ENCODE measurements at regions not wholly inside any gene's neighbourhood (a gene's known extent, or its start where the extent isn't known, plus 50 kb on each side); places are given as distances from the start of the nearest gene placed in this dataset.

DNA sequence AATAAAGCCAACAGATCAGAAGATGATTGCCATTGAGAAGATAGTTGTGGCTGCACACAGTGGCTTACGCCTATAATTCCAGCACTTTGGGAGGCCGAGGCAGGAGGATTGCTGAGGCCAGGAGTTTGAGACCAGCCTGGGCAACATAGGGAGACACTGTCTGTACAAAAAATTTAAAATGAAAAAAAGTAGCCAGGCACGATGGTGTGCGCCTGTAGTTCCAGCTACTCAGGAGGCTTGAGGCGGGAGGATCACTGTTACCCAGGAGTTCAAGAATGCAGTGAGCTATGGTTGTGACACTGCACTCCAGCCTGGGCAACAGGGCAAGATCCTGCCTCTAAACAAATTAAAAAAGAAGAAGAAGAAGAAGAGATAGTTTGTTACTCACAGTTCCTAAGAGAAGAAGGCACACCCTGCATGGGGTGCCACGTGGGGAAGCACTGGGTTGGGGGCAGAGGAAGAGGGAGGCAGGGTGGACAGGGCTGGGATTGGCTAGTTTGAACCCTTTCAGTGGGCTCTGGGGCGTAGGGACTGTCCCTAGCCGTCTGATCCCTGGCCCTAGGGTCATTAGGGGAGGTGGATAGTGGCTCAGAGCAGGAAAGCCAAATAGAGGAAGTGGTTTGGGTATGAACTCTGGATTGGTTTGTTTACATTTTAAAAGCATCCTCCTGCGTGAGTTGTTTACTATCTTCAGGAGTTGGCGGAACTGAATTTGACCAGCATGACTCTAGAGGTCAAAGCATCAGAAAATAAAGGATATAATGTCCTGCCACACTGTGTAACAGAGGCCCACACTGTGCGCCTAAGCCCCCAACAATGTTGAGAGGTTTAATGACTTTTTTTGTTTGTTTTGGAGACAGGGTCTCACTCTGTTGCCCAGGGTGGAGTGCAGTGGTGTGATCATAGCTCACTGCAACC, 60.5 kb upstream of the MEDAG start:
- DNase-seq = no peak

- DNase-seq = no peak
Observed at GRCh38 chr13:30846311-30846710, 59.8 kb upstream of the MEDAG start.

DNA sequence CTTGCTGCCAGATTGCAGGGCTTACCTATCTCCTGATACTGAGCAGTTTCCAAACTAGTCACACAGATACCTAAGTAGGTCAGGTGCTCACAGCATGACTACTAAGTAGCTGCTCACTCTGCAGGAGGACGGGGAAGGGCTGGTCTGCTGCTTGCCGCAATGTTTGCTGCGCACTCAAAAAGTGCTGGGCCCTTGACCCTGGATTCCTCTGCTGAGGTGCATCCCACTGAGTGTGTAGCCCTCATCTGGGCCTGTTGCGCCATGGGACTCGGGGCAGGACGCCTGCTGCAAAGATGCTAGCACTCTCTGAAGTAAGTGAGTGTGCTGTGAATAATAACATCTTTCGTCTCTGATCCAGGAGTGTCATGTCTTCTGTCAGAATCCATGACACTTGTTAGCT, 59.2 kb upstream of the MEDAG start:
- DNase-seq = no peak

GRCh38 chr13:30847650-30848307, 58.3 kb upstream of the MEDAG start:
- no peak for DNase-seq

GRCh38 chr13:30848332-30849027, 57.6 kb upstream of the MEDAG start:
- no peak for DNase-seq

- DNase-seq = no peak
Observed at GRCh38 chr13:30849611-30850010, 56.5 kb upstream of the MEDAG start.

DNA sequence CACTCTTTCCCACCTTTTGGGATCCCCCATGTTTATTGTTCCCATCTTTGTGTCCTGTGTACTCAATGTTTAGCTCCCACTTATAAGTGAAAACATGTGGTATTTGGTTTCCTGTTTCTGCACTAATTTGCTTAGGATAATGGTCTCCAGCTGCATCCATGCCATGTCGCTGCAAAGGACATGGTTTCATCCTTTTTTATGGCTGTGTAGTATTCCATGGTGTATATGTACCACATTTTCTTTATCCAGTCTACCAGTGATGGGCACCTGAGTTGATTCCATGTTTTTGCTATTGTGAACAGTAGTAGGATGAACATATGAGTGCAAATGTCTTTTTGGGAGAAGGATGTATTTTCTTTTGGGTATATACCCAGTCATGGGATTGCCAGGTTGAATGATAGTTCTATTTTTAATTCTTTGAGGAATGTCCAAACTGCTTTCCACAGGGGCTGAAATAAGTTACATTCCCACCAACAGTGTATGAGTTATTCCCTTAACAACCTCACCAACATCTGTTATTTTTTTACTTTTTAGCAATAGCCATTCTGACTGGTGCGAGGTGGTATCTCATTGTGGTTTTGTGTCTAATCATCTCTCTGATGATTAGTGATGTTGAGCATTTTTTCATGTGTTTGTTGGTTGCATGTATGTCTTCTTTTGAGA, 55.7 kb upstream of the MEDAG start:
- no peak for DNase-seq

GRCh38 chr13:30850867-30851211, 55.2 kb upstream of the MEDAG start:
- DNase-seq = no peak

GRCh38 chr13:30851697-30852096, 54.4 kb upstream of the MEDAG start:
- DNase-seq = no peak

DNA sequence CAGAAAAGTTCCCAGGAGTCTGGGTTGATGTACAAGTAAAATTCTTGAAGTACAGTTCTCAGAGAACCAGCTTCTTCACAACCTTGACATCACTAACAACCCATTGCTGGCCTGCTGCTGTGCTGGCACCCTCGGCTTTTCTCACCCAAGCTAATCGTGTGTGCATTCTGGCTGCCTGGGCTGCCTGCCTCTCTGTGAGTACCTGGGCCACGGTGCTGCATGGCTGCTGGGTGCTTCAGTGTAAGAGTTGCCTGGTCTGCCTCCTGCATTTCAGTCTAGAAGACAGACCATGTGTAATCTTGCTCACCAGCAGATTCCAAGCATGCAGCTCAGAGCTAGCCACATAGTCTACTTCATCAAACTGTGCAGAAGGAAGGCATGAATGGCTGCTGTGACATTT, 50.5 kb upstream of the MEDAG start:
- no peak for DNase-seq

- DNase-seq = no peak
Observed at GRCh38 chr13:30856005-30856790, 49.9 kb upstream of the MEDAG start.

All from activated naive CD4-positive, alpha-beta T cell treated with anti-CD3 and anti-CD28 coated beads, Interleukin-2, amount 50 U/mL, for 16 hours (primary cell).